ENCODE measurements at regions not wholly inside any gene's neighbourhood (a gene's known extent, or its start where the extent isn't known, plus 50 kb on each side); places are given as distances from the start of the nearest gene placed in this dataset.
A peak's percentile ranks its signal among the peaks of the same experiment; 100 is the strongest.

DNA sequence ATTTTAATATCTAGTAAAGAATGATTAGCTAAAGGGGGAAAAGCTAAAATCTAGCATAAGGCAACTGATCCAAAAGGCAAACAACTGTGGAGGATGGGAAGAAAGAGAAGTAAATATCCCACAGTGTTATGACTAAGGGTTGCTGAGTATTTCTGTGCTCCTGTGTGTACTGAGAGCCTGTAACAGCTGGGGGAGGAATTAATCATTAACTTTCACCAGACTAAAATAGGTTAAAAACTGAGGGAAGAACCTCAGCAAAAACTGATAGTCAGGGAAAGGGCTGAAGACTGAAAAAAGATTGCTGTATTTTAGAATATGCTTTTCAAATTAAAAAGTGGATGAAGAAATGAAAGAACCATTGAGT is 365.9 kb downstream of the CXXC4 start:
- peaks cover 8% of the 10 kb centered on the region for H3K4me1 Mint-ChIP-seq
- no peaks in the 10 kb centered on the region for H3K9me3 Mint-ChIP-seq
- Histone ChIP-seq H3K4me1 (ENCODE audit: control insufficient read depth, insufficient read depth, low read length) (no peaks in the 10 kb centered on the region), H3K9ac (ENCODE audit: extremely low read depth, low read length, poor library complexity, severe bottlenecking) (no peak overlapping the region), H3K27me3 (ENCODE audit: control insufficient read depth, insufficient read depth, low read length, poor library complexity, severe bottlenecking) (no peaks in the 10 kb centered on the region), H3K36me3 (ENCODE audit: control insufficient read depth, insufficient read depth, low read length) (no peaks in the 10 kb centered on the region), H3K27ac (ENCODE audit: low read depth, low read length) (no peak overlapping the region), H3K4me3 (ENCODE audit: low read length) (peak overlapping the region; percentile 74), H3K9me3 (ENCODE audit: control insufficient read depth, low read length) (no peaks in the 10 kb centered on the region)
- H3K27me3 Mint-ChIP-seq (ENCODE audit: insufficient read depth) = no peaks in the 10 kb centered on the region
- no peaks in the 10 kb centered on the region for H3K36me3 Mint-ChIP-seq (ENCODE audit: low read depth)
- H3K4me3 Mint-ChIP-seq = peak overlapping the region; percentile 32
- TF ChIP-seq, protein P1, sequence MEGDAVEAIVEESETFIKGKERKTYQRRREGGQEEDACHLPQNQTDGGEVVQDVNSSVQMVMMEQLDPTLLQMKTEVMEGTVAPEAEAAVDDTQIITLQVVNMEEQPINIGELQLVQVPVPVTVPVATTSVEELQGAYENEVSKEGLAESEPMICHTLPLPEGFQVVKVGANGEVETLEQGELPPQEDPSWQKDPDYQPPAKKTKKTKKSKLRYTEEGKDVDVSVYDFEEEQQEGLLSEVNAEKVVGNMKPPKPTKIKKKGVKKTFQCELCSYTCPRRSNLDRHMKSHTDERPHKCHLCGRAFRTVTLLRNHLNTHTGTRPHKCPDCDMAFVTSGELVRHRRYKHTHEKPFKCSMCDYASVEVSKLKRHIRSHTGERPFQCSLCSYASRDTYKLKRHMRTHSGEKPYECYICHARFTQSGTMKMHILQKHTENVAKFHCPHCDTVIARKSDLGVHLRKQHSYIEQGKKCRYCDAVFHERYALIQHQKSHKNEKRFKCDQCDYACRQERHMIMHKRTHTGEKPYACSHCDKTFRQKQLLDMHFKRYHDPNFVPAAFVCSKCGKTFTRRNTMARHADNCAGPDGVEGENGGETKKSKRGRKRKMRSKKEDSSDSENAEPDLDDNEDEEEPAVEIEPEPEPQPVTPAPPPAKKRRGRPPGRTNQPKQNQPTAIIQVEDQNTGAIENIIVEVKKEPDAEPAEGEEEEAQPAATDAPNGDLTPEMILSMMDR (conservative IDR thresholded peaks at IDR 0.05) = no peak
- peak overlapping the region; percentile 12 for H3K27ac Mint-ChIP-seq
- DNase-seq = no peak

DNA sequence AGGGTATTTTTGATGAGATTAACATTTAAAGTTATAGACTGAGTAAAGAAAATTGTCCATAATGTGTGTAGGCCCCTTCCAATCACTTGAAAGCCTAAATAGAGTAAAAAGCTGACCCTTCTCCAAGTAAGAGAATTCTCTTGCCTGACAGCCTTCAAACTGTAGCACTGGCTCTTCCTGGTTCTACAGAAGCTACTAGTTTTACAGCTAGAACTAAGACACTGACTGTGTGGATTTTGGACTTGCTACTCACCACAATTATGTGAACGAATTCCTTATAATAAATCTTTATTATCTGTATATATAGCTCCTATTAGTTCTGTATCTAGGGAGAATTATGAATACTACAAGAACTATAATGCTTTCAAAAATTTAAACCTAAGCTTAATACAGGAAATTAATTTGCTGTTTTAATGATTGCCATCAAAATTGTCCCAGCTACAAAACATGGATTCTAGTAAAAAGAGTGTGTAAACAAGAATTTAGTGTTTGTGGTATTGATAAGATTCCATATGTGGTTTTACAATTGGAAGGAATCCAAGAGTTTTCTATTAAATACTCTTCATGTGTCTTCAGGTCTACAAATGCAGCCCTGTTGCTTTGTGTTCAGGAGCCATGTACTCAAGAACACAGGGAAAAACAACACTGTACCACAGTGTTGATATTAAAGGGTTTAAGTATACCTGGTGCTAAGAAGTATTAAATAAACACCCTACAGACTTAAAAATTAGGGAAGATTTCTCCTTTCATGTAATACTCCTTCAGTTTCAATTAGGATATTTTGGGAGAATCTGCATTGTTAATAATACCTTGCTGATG is 366.5 kb downstream of the CXXC4 start:
- WGBS, 2 experiments (ENCODE audit: insufficient coverage in 1 of 2, insufficient read length in 1 of 2) = no CpG with 5 or more reads among the region's 1 CpG
- peaks cover 8% of the 10 kb centered on the region for H3K4me1 Mint-ChIP-seq
- DNase-seq = no peak
- Histone ChIP-seq H3K27me3 (ENCODE audit: control insufficient read depth, insufficient read depth, low read length, poor library complexity, severe bottlenecking) (no peaks in the 10 kb centered on the region), H3K4me1 (ENCODE audit: control insufficient read depth, insufficient read depth, low read length) (no peaks in the 10 kb centered on the region), H3K4me3 (ENCODE audit: low read length) (peak overlapping the region; percentile 74), H3K9me3 (ENCODE audit: control insufficient read depth, low read length) (no peaks in the 10 kb centered on the region), H3K9ac (ENCODE audit: extremely low read depth, low read length, poor library complexity, severe bottlenecking) (no peak overlapping the region), H3K36me3 (ENCODE audit: control insufficient read depth, insufficient read depth, low read length) (no peaks in the 10 kb centered on the region), H3K27ac (ENCODE audit: low read depth, low read length) (no peak overlapping the region)
- peak overlapping the region; percentile 12 for H3K27ac Mint-ChIP-seq
- TF ChIP-seq, protein P1 (conservative IDR thresholded peaks at IDR 0.05) = no peak
- no peaks in the 10 kb centered on the region for H3K36me3 Mint-ChIP-seq (ENCODE audit: low read depth)
- H3K9me3 Mint-ChIP-seq = no peaks in the 10 kb centered on the region
- no peak overlapping the region for H3K4me3 Mint-ChIP-seq
- H3K27me3 Mint-ChIP-seq (ENCODE audit: insufficient read depth) = no peaks in the 10 kb centered on the region

GRCh38 chr4:104123021-104123420 is 371.7 kb downstream of the CXXC4 start:
- DNase-seq = no peak
- no peak overlapping the region for H3K27ac ChIP-seq (ENCODE audit: low read depth, low read length)
- no peak overlapping the region for H3K9ac ChIP-seq (ENCODE audit: extremely low read depth, low read length, poor library complexity, severe bottlenecking)
- no peaks in the 10 kb centered on the region for H3K4me1 ChIP-seq (ENCODE audit: control insufficient read depth, insufficient read depth, low read length)
- H3K4me3 ChIP-seq (ENCODE audit: low read length) = no peak overlapping the region
- no peaks in the 10 kb centered on the region for H3K9me3 ChIP-seq (ENCODE audit: control insufficient read depth, low read length)
- no peaks in the 10 kb centered on the region for H3K36me3 ChIP-seq (ENCODE audit: control insufficient read depth, insufficient read depth, low read length)
- H3K27me3 ChIP-seq (ENCODE audit: control insufficient read depth, insufficient read depth, low read length, poor library complexity, severe bottlenecking) = no peaks in the 10 kb centered on the region
- no peaks in the 10 kb centered on the region for H3K36me3 Mint-ChIP-seq (ENCODE audit: low read depth)
- no peaks in the 10 kb centered on the region for H3K4me1 Mint-ChIP-seq
- 81 to 100% methylated on average over 2 to 3 of the region's 4 CpGs for WGBS, 2 experiments (ENCODE audit: insufficient coverage in 1 of 2, insufficient read length in 1 of 2)
- H3K27ac Mint-ChIP-seq = no peak overlapping the region
- no peaks in the 10 kb centered on the region for H3K9me3 Mint-ChIP-seq
- TF ChIP-seq, protein P1 (conservative IDR thresholded peaks at IDR 0.05) = no peak
- no peak overlapping the region for H3K4me3 Mint-ChIP-seq
- H3K27me3 Mint-ChIP-seq (ENCODE audit: insufficient read depth) = no peaks in the 10 kb centered on the region
